HUES6 (cell line): ENCODE measurements at regions not wholly inside any gene's neighbourhood (a gene's known extent, or its start where the extent isn't known, plus 50 kb on each side); places are given as distances from the start of the nearest gene placed in this dataset.

Experiments used
- H3K27ac ChIP-seq: 2 replicates; pipeline ENCODE4 v1.7.0; 2013; ENCODE audit warnings: low read depth, mild to moderate bottlenecking, low read length, inconsistent platforms
- H3K27me3 ChIP-seq: 2 replicates; pipeline ENCODE4 v1.6.1; 2013; ENCODE audit warnings: low read length; ENCODE audit not compliant: control insufficient read depth, insufficient read depth
- H3K36me3 ChIP-seq: 2 replicates; pipeline ENCODE4 v1.6.1; 2013; ENCODE audit warnings: low read length; ENCODE audit not compliant: control insufficient read depth, insufficient read depth
- H3K4me1 ChIP-seq: 2 replicates; pipeline ENCODE4 v1.6.1; 2013; ENCODE audit warnings: low read length; ENCODE audit not compliant: control insufficient read depth, insufficient read depth
- H3K4me3 ChIP-seq: 2 replicates; pipeline ENCODE4 v1.5.1; 2013; ENCODE audit warnings: low read depth, low read length
- H3K9ac ChIP-seq: one replicate; pipeline ENCODE4 v1.6.1; 2013; ENCODE audit warnings: mild to moderate bottlenecking, low read length
- H3K9me3 ChIP-seq: 2 replicates; pipeline ENCODE4 v1.6.1; 2013; ENCODE audit warnings: low read depth, low read length; ENCODE audit not compliant: control insufficient read depth, insufficient read depth

- Histone ChIP-seq H3K9ac (no peak overlapping the region), H3K27ac (no peak overlapping the region), H3K4me3 (no peak overlapping the region), H3K9me3 (peaks cover 12% of the 10 kb centered on the region), H3K27me3 (no peaks in the 10 kb centered on the region), H3K4me1 (no peaks in the 10 kb centered on the region), H3K36me3 (no peaks in the 10 kb centered on the region)
Observed at GRCh38 chr6:126419901-126420300, 80.0 kb downstream of the CENPW start.

GRCh38 chr6:126422912-126423311 lies 83.0 kb downstream of the CENPW start:
- Histone ChIP-seq H3K4me1 (no peaks in the 10 kb centered on the region), H3K27ac (no peak overlapping the region), H3K9ac (no peak overlapping the region), H3K27me3 (no peaks in the 10 kb centered on the region), H3K9me3 (no peaks in the 10 kb centered on the region), H3K4me3 (no peak overlapping the region), H3K36me3 (no peaks in the 10 kb centered on the region)

- Histone ChIP-seq H3K4me1 (no peaks in the 10 kb centered on the region), H3K4me3 (no peak overlapping the region), H3K36me3 (no peaks in the 10 kb centered on the region), H3K27ac (no peak overlapping the region), H3K27me3 (no peaks in the 10 kb centered on the region), H3K9ac (no peak overlapping the region), H3K9me3 (no peaks in the 10 kb centered on the region)
Observed at GRCh38 chr6:126427713-126428112, 87.8 kb downstream of the CENPW start.

DNA sequence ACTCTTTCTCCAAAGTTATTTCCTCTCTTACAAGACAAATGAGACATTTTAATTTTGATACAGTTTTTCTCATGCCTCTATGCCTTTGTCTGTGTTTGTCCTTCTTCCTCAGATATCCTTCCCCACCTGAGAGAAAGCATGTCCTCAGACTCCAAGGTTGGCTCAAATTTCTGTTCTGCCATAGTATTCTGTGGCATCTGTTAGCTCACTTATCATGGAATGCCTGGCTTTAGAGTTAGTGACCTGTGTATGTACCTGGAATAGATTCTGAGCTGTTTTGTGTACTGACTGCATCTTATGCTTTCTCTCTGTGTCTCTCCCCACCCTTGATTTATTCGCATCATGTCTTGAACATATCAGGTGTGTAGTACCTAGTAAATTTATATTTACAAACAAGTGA lies 90.0 kb downstream of the CENPW start:
- H3K4me3 ChIP-seq = no peak overlapping the region
- no peaks in the 10 kb centered on the region for H3K36me3 ChIP-seq
- H3K27ac ChIP-seq = no peak overlapping the region
- no peaks in the 10 kb centered on the region for H3K27me3 ChIP-seq
- H3K9ac ChIP-seq = no peak overlapping the region
- H3K4me1 ChIP-seq = no peaks in the 10 kb centered on the region
- H3K9me3 ChIP-seq = no peaks in the 10 kb centered on the region

- Histone ChIP-seq H3K9ac (no peak overlapping the region), H3K9me3 (no peaks in the 10 kb centered on the region), H3K4me1 (no peaks in the 10 kb centered on the region), H3K4me3 (no peak overlapping the region), H3K27me3 (no peaks in the 10 kb centered on the region), H3K36me3 (no peaks in the 10 kb centered on the region), H3K27ac (no peak overlapping the region)
Observed at GRCh38 chr6:126432564-126432963, 92.6 kb downstream of the CENPW start.

- Histone ChIP-seq H3K4me3 (no peak overlapping the region), H3K27ac (no peak overlapping the region), H3K9me3 (no peaks in the 10 kb centered on the region), H3K27me3 (no peaks in the 10 kb centered on the region), H3K9ac (no peak overlapping the region), H3K4me1 (no peaks in the 10 kb centered on the region), H3K36me3 (no peaks in the 10 kb centered on the region)
Observed at GRCh38 chr6:126433927-126434326, 94.0 kb downstream of the CENPW start.

- Histone ChIP-seq H3K9me3 (no peaks in the 10 kb centered on the region), H3K4me1 (no peaks in the 10 kb centered on the region), H3K27me3 (no peaks in the 10 kb centered on the region), H3K9ac (no peak overlapping the region), H3K4me3 (no peak overlapping the region), H3K36me3 (no peaks in the 10 kb centered on the region), H3K27ac (no peak overlapping the region)
Observed at GRCh38 chr6:126437205-126437604, 97.3 kb downstream of the CENPW start.

- no peaks in the 10 kb centered on the region for H3K4me1 ChIP-seq
- no peak overlapping the region for H3K9ac ChIP-seq
- H3K9me3 ChIP-seq = no peaks in the 10 kb centered on the region
- no peaks in the 10 kb centered on the region for H3K36me3 ChIP-seq
- no peak overlapping the region for H3K4me3 ChIP-seq
- H3K27me3 ChIP-seq = no peaks in the 10 kb centered on the region
- no peak overlapping the region for H3K27ac ChIP-seq
Observed at GRCh38 chr6:126439040-126439439, 99.1 kb downstream of the CENPW start.

- Histone ChIP-seq H3K9me3 (no peaks in the 10 kb centered on the region), H3K36me3 (no peaks in the 10 kb centered on the region), H3K27ac (no peak overlapping the region), H3K4me1 (no peaks in the 10 kb centered on the region), H3K9ac (no peak overlapping the region), H3K4me3 (no peak overlapping the region), H3K27me3 (no peaks in the 10 kb centered on the region)
Observed at GRCh38 chr6:126440923-126441322, 101.0 kb downstream of the CENPW start.

- no peak overlapping the region for H3K27ac ChIP-seq
- no peak overlapping the region for H3K9ac ChIP-seq
Observed at GRCh38 chr6:126444659-126445273, 104.9 kb downstream of the CENPW start.

GRCh38 chr6:126446248-126446647 lies 106.3 kb downstream of the CENPW start:
- Histone ChIP-seq H3K27ac (0 out of 2 replicates have a peak overlapping the region, but pooled peaks have one; percentile 26), H3K4me3 (no peak overlapping the region), H3K4me1 (no peaks in the 10 kb centered on the region), H3K27me3 (no peaks in the 10 kb centered on the region), H3K36me3 (no peaks in the 10 kb centered on the region), H3K9me3 (no peaks in the 10 kb centered on the region), H3K9ac (no peak overlapping the region)

More at GRCh38 chr6:126444659-126445273, 104.9 kb downstream of the CENPW start:
- Histone ChIP-seq H3K36me3 (no peaks in the 10 kb centered on the region), H3K4me1 (no peaks in the 10 kb centered on the region), H3K9me3 (no peaks in the 10 kb centered on the region), H3K4me3 (no peak overlapping the region), H3K27me3 (no peaks in the 10 kb centered on the region)

DNA sequence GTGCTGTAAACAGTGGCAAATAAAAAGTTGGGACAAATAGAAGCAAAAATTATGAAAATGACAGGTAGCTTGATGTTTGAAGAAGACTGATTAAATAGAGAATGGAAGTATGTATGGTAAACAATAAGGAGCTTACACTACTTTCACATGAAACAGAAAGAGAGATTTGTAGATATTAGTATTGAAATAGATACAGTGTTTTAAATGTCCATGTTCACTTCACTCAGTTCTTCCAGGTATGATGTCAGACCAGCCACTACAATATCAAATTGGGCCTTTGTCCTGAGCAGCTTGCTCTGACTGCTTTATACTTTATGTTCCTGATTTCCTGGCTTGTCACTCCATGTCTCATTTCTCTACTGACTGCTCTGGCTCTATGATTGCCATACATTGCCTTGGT lies 107.5 kb downstream of the CENPW start:
- no peak overlapping the region for H3K27ac ChIP-seq
- H3K4me3 ChIP-seq = no peak overlapping the region
- H3K9me3 ChIP-seq = no peaks in the 10 kb centered on the region
- no peaks in the 10 kb centered on the region for H3K4me1 ChIP-seq
- no peaks in the 10 kb centered on the region for H3K27me3 ChIP-seq
- no peaks in the 10 kb centered on the region for H3K36me3 ChIP-seq
- no peak overlapping the region for H3K9ac ChIP-seq
